ENCODE measurements at regions not wholly inside any gene's neighbourhood (a gene's known extent, or its start where the extent isn't known, plus 50 kb on each side); places are given as distances from the start of the nearest gene placed in this dataset.

- H3K27ac ChIP-seq (replicated peaks) = no peak overlapping the region
- no peak for DNase-seq
- peaks cover 37% of the 10 kb centered on the region for H3K27me3 ChIP-seq (ENCODE audit: low read depth)
- no peaks in the 10 kb centered on the region for H3K36me3 ChIP-seq
- TF ChIP-seq CTCF (IDR thresholded peaks at IDR 0.05; ENCODE audit: borderline replicate concordance) = no peak
- no peaks in the 10 kb centered on the region for H3K9me3 ChIP-seq (replicated peaks)
- H3K4me3 ChIP-seq = no peak overlapping the region
- H3K4me1 ChIP-seq = no peaks in the 10 kb centered on the region
- intact Hi-C loops (cut with micrococcal nuclease) = no loop called here
Observed at GRCh38 chr5:136521696-136522095, 156.4 kb upstream of the TRPC7 start.

- Histone ChIP-seq H3K9me3 (replicated peaks) (no peaks in the 10 kb centered on the region), H3K27me3 (ENCODE audit: low read depth) (peaks cover 38% of the 10 kb centered on the region), H3K27ac (replicated peaks) (no peak overlapping the region), H3K4me3 (no peak overlapping the region), H3K36me3 (no peaks in the 10 kb centered on the region), H3K4me1 (no peaks in the 10 kb centered on the region)
- intact Hi-C loops (cut with micrococcal nuclease) = no loop called here
- no peak for DNase-seq
- no peak for TF ChIP-seq CTCF (IDR thresholded peaks at IDR 0.05; ENCODE audit: borderline replicate concordance)
Observed at GRCh38 chr5:136518814-136519213, 153.5 kb upstream of the TRPC7 start.

GRCh38 chr5:136518174-136518573 is 152.8 kb upstream of the TRPC7 start:
- Histone ChIP-seq H3K27ac (replicated peaks) (no peak overlapping the region), H3K36me3 (no peaks in the 10 kb centered on the region), H3K9me3 (replicated peaks) (no peaks in the 10 kb centered on the region), H3K4me1 (no peaks in the 10 kb centered on the region), H3K27me3 (ENCODE audit: low read depth) (peaks cover 38% of the 10 kb centered on the region), H3K4me3 (no peak overlapping the region)
- no peak for DNase-seq
- TF ChIP-seq CTCF (IDR thresholded peaks at IDR 0.05; ENCODE audit: borderline replicate concordance) = no peak
- intact Hi-C loops (cut with micrococcal nuclease) = no loop called here

GRCh38 chr5:136517755-136518154 is 152.4 kb upstream of the TRPC7 start:
- peaks cover 38% of the 10 kb centered on the region for H3K27me3 ChIP-seq (ENCODE audit: low read depth)
- intact Hi-C loops (cut with micrococcal nuclease) = no loop called here
- H3K4me1 ChIP-seq = no peaks in the 10 kb centered on the region
- no peaks in the 10 kb centered on the region for H3K9me3 ChIP-seq (replicated peaks)
- no peak for DNase-seq
- no peak overlapping the region for H3K27ac ChIP-seq (replicated peaks)
- H3K36me3 ChIP-seq = no peaks in the 10 kb centered on the region
- no peak overlapping the region for H3K4me3 ChIP-seq
- no peak for TF ChIP-seq CTCF (IDR thresholded peaks at IDR 0.05; ENCODE audit: borderline replicate concordance)

GRCh38 chr5:136516637-136517036 is 151.3 kb upstream of the TRPC7 start:
- Histone ChIP-seq H3K9me3 (replicated peaks) (no peaks in the 10 kb centered on the region), H3K27me3 (ENCODE audit: low read depth) (peaks cover 38% of the 10 kb centered on the region), H3K36me3 (no peaks in the 10 kb centered on the region), H3K4me3 (no peak overlapping the region), H3K27ac (replicated peaks) (no peak overlapping the region), H3K4me1 (no peaks in the 10 kb centered on the region)
- TF ChIP-seq CTCF (IDR thresholded peaks at IDR 0.05; ENCODE audit: borderline replicate concordance) = no peak
- intact Hi-C loops (cut with micrococcal nuclease) = no loop called here
- DNase-seq = no peak

- no peak for TF ChIP-seq CTCF (IDR thresholded peaks at IDR 0.05; ENCODE audit: borderline replicate concordance)
- Histone ChIP-seq H3K9me3 (replicated peaks) (no peaks in the 10 kb centered on the region), H3K36me3 (no peaks in the 10 kb centered on the region), H3K27ac (replicated peaks) (no peak overlapping the region), H3K4me3 (no peak overlapping the region), H3K27me3 (ENCODE audit: low read depth) (peaks cover 28% of the 10 kb centered on the region), H3K4me1 (no peaks in the 10 kb centered on the region)
- intact Hi-C loops (cut with micrococcal nuclease) = no loop called here
- no peak for DNase-seq
Observed at GRCh38 chr5:136513430-136513829, 148.1 kb upstream of the TRPC7 start.
